IMR-90 (cell line): ENCODE measurements at regions not wholly inside any gene's neighbourhood (a gene's known extent, or its start where the extent isn't known, plus 50 kb on each side); places are given as distances from the start of the nearest gene placed in this dataset.

Source experiments
- ATAC-seq: fragments of 200-7000 bp; cut with Tn5 transposase; 2 replicates; pipeline ENCODE4 v1.9.1; 2020; ENCODE audit warnings: low read depth, mild to moderate bottlenecking, moderate library complexity
- BruUV-seq: library from RNA; stranded (reverse); fragments of 400-500 nt; replicated peaks from 2 replicates; lab custom pipeline; 2021; lab: Mats Ljungman, UMichigan
- CTCF ChIA-PET: fragments of 300-600 bp; formaldehyde crosslinking; extraction: SDS; loops from one replicate; lab custom pipeline; 2021; ENCODE audit warnings: antibody characterized with exemption; lab: Yijun Ruan, JAX
- POLR2A ChIA-PET: fragments of 300-600 bp; sonication (Branson Sonifier 250); formaldehyde crosslinking; loops from one replicate; lab custom pipeline; 2022; ENCODE audit warnings: antibody characterized with exemption; ENCODE audit not compliant: unreplicated experiment; lab: Charles Lee
- DNase-seq: peaks from one replicate; pipeline ENCODE4 v3.0.0; 2013
- H2AFZ ChIP-seq: replicated peaks from 2 replicates; pipeline ENCODE3; 2013; ENCODE audit warnings: low read length, mild to moderate bottlenecking; ENCODE audit not compliant: poor library complexity
- H2AK5ac ChIP-seq: 2 replicates; pipeline ENCODE4 v1.6.1; 2013; ENCODE audit warnings: low read depth, low read length, inconsistent platforms
- H2AK9ac ChIP-seq: replicated peaks from 2 replicates; pipeline ENCODE3; 2013; ENCODE audit warnings: mild to moderate bottlenecking, low read depth, low read length, moderate library complexity; ENCODE audit not compliant: poor library complexity
- H2BK120ac ChIP-seq: 2 replicates; pipeline ENCODE4 v1.6.1; 2013; ENCODE audit warnings: low read depth, low read length, inconsistent platforms
- H2BK15ac ChIP-seq: 3 replicates; pipeline ENCODE4 v1.6.1; 2013; ENCODE audit warnings: low read depth, low read length, inconsistent platforms
- H2BK20ac ChIP-seq: 2 replicates; pipeline ENCODE4 v1.6.1; 2013; ENCODE audit warnings: low read depth, mild to moderate bottlenecking, inconsistent platforms, low read length, moderate library complexity
- H2BK5ac ChIP-seq: 2 replicates; pipeline ENCODE4 v1.6.1; 2013; ENCODE audit warnings: mild to moderate bottlenecking, low read depth, low read length, inconsistent platforms; ENCODE audit not compliant: poor library complexity, severe bottlenecking
- H3K14ac ChIP-seq: replicated peaks from 2 replicates; pipeline ENCODE4 v1.6.1; 2013; ENCODE audit warnings: low read depth, low read length, inconsistent platforms
- H3K18ac ChIP-seq: 2 replicates; pipeline ENCODE4 v1.6.1; 2013; ENCODE audit warnings: low read depth, low read length, control low read depth
- H3K23ac ChIP-seq: 2 replicates; pipeline ENCODE4 v1.6.1; 2013; ENCODE audit warnings: low read depth, low read length, inconsistent platforms
- H3K27ac ChIP-seq: 2 replicates; pipeline ENCODE4 v1.5.1; 2013; ENCODE audit warnings: mild to moderate bottlenecking, control low read depth, low read length; ENCODE audit not compliant: insufficient read depth
- H3K27me3 ChIP-seq: 2 replicates; pipeline ENCODE4 v1.6.1; 2013; ENCODE audit warnings: low read length; ENCODE audit not compliant: control insufficient read depth, insufficient read depth
- H3K36me3 ChIP-seq: 2 replicates; pipeline ENCODE4 v1.6.1; 2013; ENCODE audit warnings: low read length, mixed read lengths; ENCODE audit not compliant: control insufficient read depth, insufficient read depth
- H3K4ac ChIP-seq: 2 replicates; pipeline ENCODE4 v1.6.1; 2013; ENCODE audit warnings: low read depth, low read length, inconsistent platforms
- H3K4me1 ChIP-seq: 2 replicates; pipeline ENCODE4 v1.6.1; 2013; ENCODE audit warnings: low read length, mixed read lengths; ENCODE audit not compliant: control insufficient read depth, insufficient read depth
- H3K4me2 ChIP-seq: 2 replicates; pipeline ENCODE4 v1.6.1; 2013; ENCODE audit warnings: low read depth, mild to moderate bottlenecking, control low read depth, low read length, moderate library complexity
- H3K4me3 ChIP-seq: 2 replicates; pipeline ENCODE4 v1.5.1; 2013; ENCODE audit warnings: low read depth, mild to moderate bottlenecking, control low read depth, low read length, moderate library complexity; ENCODE audit not compliant: insufficient read depth
- H3K56ac ChIP-seq: 2 replicates; pipeline ENCODE4 v1.6.1; 2013; ENCODE audit warnings: low read length, inconsistent platforms; ENCODE audit not compliant: insufficient read depth; ENCODE audit errors: extremely low read depth
- H3K79me1 ChIP-seq, 2 experiments: 2 replicates each; pipeline ENCODE4 v1.6.1; 2013; ENCODE audit warnings: low read length in 2 of 2, inconsistent platforms in 1 of 2, low read depth in 1 of 2
- H3K9ac ChIP-seq: 2 replicates; pipeline ENCODE4 v1.6.1; 2013; ENCODE audit warnings: low read depth, low read length, control low read depth
- H3K9me1 ChIP-seq: 2 replicates; pipeline ENCODE4 v1.6.1; 2013; ENCODE audit warnings: low read length, inconsistent platforms; ENCODE audit not compliant: insufficient read depth
- H3K9me3 ChIP-seq: 2 replicates; pipeline ENCODE4 v1.6.1; 2013; ENCODE audit warnings: low read length; ENCODE audit not compliant: control insufficient read depth, insufficient read depth
- H4K20me1 ChIP-seq: 2 replicates; pipeline ENCODE4 v1.6.1; 2013; ENCODE audit warnings: low read length, inconsistent platforms; ENCODE audit not compliant: insufficient read depth
- H4K5ac ChIP-seq: 2 replicates; pipeline ENCODE4 v1.6.1; 2013; ENCODE audit warnings: mild to moderate bottlenecking, low read depth, low read length, control low read depth
- H4K8ac ChIP-seq, 2 experiments: 2 replicates each; pipeline ENCODE4 v1.6.1; 2013; ENCODE audit warnings: low read depth in 2 of 2, low read length in 2 of 2, control low read depth in 1 of 2, inconsistent platforms in 1 of 2
- H4K91ac ChIP-seq: 2 replicates; pipeline ENCODE4 v1.6.1; 2013; ENCODE audit warnings: low read depth, low read length, inconsistent platforms; ENCODE audit not compliant: insufficient read depth
- BHLHE40 ChIP-seq: fragments of 150-350 bp; IDR thresholded peaks from 2 replicates; pipeline ENCODE4 v1.6.1; 2016; ENCODE audit warnings: mild to moderate bottlenecking, low read depth, low read length
- CEBPB ChIP-seq: IDR thresholded peaks from 2 replicates; pipeline ENCODE4 v1.6.1; 2012; ENCODE audit warnings: low read depth, low read length, improper control_type of control experiment
- CHD1 ChIP-seq: IDR thresholded peaks from 2 replicates; pipeline ENCODE4 v1.6.1; 2012; ENCODE audit warnings: low read depth, low read length, improper control_type of control experiment
- CTCF ChIP-seq: conservative IDR thresholded peaks from 2 replicates; pipeline ENCODE4 v1.5.1; 2012; ENCODE audit warnings: mild to moderate bottlenecking, low read depth, low read length, improper control_type of control experiment
- FOS ChIP-seq: fragments of 150-350 bp; IDR thresholded peaks from 2 replicates; pipeline ENCODE4 v1.6.1; 2016; ENCODE audit warnings: low read depth, low read length
- MAFK ChIP-seq: IDR thresholded peaks from 2 replicates; pipeline ENCODE4 v1.6.1; 2012; ENCODE audit warnings: low read depth, low read length, improper control_type of control experiment
- NFE2L2 ChIP-seq: fragments of 150-350 bp; IDR thresholded peaks from 2 replicates; pipeline ENCODE4 v1.6.1; 2016; ENCODE audit warnings: low read depth, mild to moderate bottlenecking, low read length
- RAD21 ChIP-seq: IDR thresholded peaks from 2 replicates; pipeline ENCODE4 v1.6.1; 2012; ENCODE audit warnings: low read length, improper control_type of control experiment
- RFX5 ChIP-seq: IDR thresholded peaks from 2 replicates; pipeline ENCODE4 v1.8.0; 2012; ENCODE audit warnings: low read depth, mild to moderate bottlenecking, low read length, moderate library complexity
- USF2 ChIP-seq: fragments of 150-350 bp; IDR thresholded peaks from 2 replicates; pipeline ENCODE4 v1.6.1; 2017; ENCODE audit warnings: mild to moderate bottlenecking, antibody characterized with exemption, low read length, low read depth
- WGBS, 2 experiments: methylation state at CpG; one replicate each; pipeline versions ENCODE4 v1.1.5 to v1.1.7; 2013; ENCODE audit warnings: missing lambda C conversion rate in 2 of 2; ENCODE audit not compliant: insufficient read length in 1 of 2; ENCODE audit errors: extremely low coverage in 2 of 2; 5-methylcytosine and 5-hydroxymethylcytosine counted together
- dilution Hi-C: fragments of 300-500 bp; cut with HindIII; formaldehyde crosslinking; loops from one replicate; pipeline ENCODE4 v1.14.3; 2018; ENCODE audit warnings: low sequenced_read_pairs; ENCODE audit not compliant: unreplicated experiment
- in situ Hi-C: fragments of 300-500 bp; cut with MboI; formaldehyde crosslinking; loops from 3 replicates; pipeline ENCODE4 v1.14.3; 2019; ENCODE audit warnings: low sequenced_read_pairs, inconsistent platforms, mixed read lengths
- intact Hi-C: fragments of 100-400 bp; cut with micrococcal nuclease; formaldehyde crosslinking; loops from 2 replicates; pipeline ENCODE4 v1.10.0; 2022
- TF ChIP-seq, protein P1 (sequence below): fragments of 150-350 bp; IDR thresholded peaks from 2 replicates; pipeline ENCODE4 v1.6.1; 2016; ENCODE audit warnings: low read depth, mild to moderate bottlenecking, low read length, moderate library complexity, borderline replicate concordance

GRCh38 chr1:235058695-235059094 is 69.9 kb downstream of the TOMM20 start:
- H3K9me3 ChIP-seq = no peaks in the 10 kb centered on the region
- DNase-seq (no peak), ATAC-seq (no peak)
- in situ Hi-C loops = loop anchor here (5.0 kb wide), 1 partner anchor 41 kb away; no protein-coding TSS in a partner anchor
- no peak overlapping the region for H4K5ac ChIP-seq
- H2BK15ac ChIP-seq = no peak overlapping the region
- no peaks in the 10 kb centered on the region for H3K27me3 ChIP-seq
- BruUV-seq = no TSS peak
- no peak overlapping the region for H3K56ac ChIP-seq
- no peak overlapping the region for H4K91ac ChIP-seq
- H3K4ac ChIP-seq = no peak overlapping the region
- no peak overlapping the region for H2AK5ac ChIP-seq
- no peak overlapping the region for H2AFZ ChIP-seq
- H2AK9ac ChIP-seq = no peak overlapping the region
- H3K27ac ChIP-seq = no peak overlapping the region
- no CpG with 5 or more reads among the region's 1 CpG for WGBS, 2 experiments
- POLR2A ChIA-PET = no interaction called here
- H2BK20ac ChIP-seq = no peak overlapping the region
- H3K36me3 ChIP-seq = no peaks in the 10 kb centered on the region
- dilution Hi-C loops = no loop called here
- H3K9ac ChIP-seq = no peak overlapping the region
- H4K8ac ChIP-seq = no peak overlapping the region
- no peak overlapping the region for H3K18ac ChIP-seq
- H3K9me1 ChIP-seq = peaks cover 6% of the 10 kb centered on the region; the same call in 1 of the 2 replicates
- no peak for TF ChIP-seq CHD1
- TF ChIP-seq NFE2L2 = no peak
- TF ChIP-seq, protein P1, sequence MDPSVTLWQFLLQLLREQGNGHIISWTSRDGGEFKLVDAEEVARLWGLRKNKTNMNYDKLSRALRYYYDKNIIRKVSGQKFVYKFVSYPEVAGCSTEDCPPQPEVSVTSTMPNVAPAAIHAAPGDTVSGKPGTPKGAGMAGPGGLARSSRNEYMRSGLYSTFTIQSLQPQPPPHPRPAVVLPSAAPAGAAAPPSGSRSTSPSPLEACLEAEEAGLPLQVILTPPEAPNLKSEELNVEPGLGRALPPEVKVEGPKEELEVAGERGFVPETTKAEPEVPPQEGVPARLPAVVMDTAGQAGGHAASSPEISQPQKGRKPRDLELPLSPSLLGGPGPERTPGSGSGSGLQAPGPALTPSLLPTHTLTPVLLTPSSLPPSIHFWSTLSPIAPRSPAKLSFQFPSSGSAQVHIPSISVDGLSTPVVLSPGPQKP = no peak
- no peak for TF ChIP-seq CEBPB
- TF ChIP-seq MAFK = no peak
- TF ChIP-seq CTCF = no peak
- TF ChIP-seq USF2 = no peak
- TF ChIP-seq RFX5 = no peak
- no peak for TF ChIP-seq RAD21
- no peak for TF ChIP-seq FOS
- no peak for TF ChIP-seq BHLHE40
- no peaks in the 10 kb centered on the region for H4K20me1 ChIP-seq
- no peak overlapping the region for H3K14ac ChIP-seq
- H3K79me1 ChIP-seq = no peaks in the 10 kb centered on the region; a peak in 1 of 4 replicates
- H3K4me1 ChIP-seq = peaks cover 5% of the 10 kb centered on the region
- H2BK5ac ChIP-seq = no peak overlapping the region
- no peak overlapping the region for H3K4me3 ChIP-seq
- H3K4me2 ChIP-seq = no peak overlapping the region
- CTCF ChIA-PET = no interaction called here
- H2BK120ac ChIP-seq = no peak overlapping the region
- intact Hi-C loops = no loop called here
- no peak overlapping the region for H3K23ac ChIP-seq
